ENCODE measurements at regions not wholly inside any gene's neighbourhood (a gene's known extent, or its start where the extent isn't known, plus 50 kb on each side); places are given as distances from the start of the nearest gene placed in this dataset.
"Not testable (repeated sequence)": the region's sequence is repeated elsewhere in the genome, so short reads cannot be mapped to it uniquely, and the experiment has no call there.

- Histone ChIP-seq H3F3A (ENCODE audit: low read depth) (no peaks in the 10 kb centered on the region), H3K36me3 (ENCODE audit: insufficient read depth, low read length) (no peaks in the 10 kb centered on the region), H3K9ac (ENCODE audit: low read depth, low read length, poor library complexity, severe bottlenecking) (no peak overlapping the region), H3K9me3 (ENCODE audit: insufficient read depth, low read depth, low read length) (no peaks in the 10 kb centered on the region), H3K27me3 (ENCODE audit: insufficient read depth, low read length, poor library complexity, severe bottlenecking) (no peaks in the 10 kb centered on the region), H3K4me2 (ENCODE audit: low read depth, low read length, poor library complexity, severe bottlenecking) (no peak overlapping the region), H2AFZ (ENCODE audit: low read length) (no peak overlapping the region), H3K4me1 (ENCODE audit: insufficient read depth, low read length, poor library complexity, severe bottlenecking) (no peaks in the 10 kb centered on the region), H4K20me1 (ENCODE audit: insufficient read depth, low read length, poor library complexity, severe bottlenecking) (no peaks in the 10 kb centered on the region), H3K9me2 (replicated peaks; ENCODE audit: low read depth, low read length) (no peaks in the 10 kb centered on the region), H3K4me3 (ENCODE audit: low read length, poor library complexity, severe bottlenecking) (no peak overlapping the region), H3K79me2 (ENCODE audit: insufficient read depth, low read length) (no peaks in the 10 kb centered on the region)
- TF ChIP-seq EZH2phosphoT487 (IDR thresholded peaks at IDR 0.05; ENCODE audit: borderline replicate concordance) (no peak), CTCF (conservative IDR thresholded peaks at IDR 0.05; ENCODE audit: low read length) (no peak)
Measured at GRCh38 chr6:28673787-28674671, 148.3 kb downstream of the GPX5 start.

- no peaks in the 10 kb centered on the region for H4K20me1 ChIP-seq (ENCODE audit: insufficient read depth, low read length, poor library complexity, severe bottlenecking)
- no peak overlapping the region for H3K4me2 ChIP-seq (ENCODE audit: low read depth, low read length, poor library complexity, severe bottlenecking)
- no peak overlapping the region for H3K4me3 ChIP-seq (ENCODE audit: low read length, poor library complexity, severe bottlenecking)
- TF ChIP-seq EZH2phosphoT487 (IDR thresholded peaks at IDR 0.05; ENCODE audit: borderline replicate concordance) (no peak), CTCF (conservative IDR thresholded peaks at IDR 0.05; ENCODE audit: low read length) (no peak)
- H3K9me3 ChIP-seq (ENCODE audit: insufficient read depth, low read depth, low read length), result no peaks in the 10 kb centered on the region
- H3K36me3 ChIP-seq (ENCODE audit: insufficient read depth, low read length), result no peaks in the 10 kb centered on the region
- H3F3A ChIP-seq (ENCODE audit: low read depth), result no peaks in the 10 kb centered on the region
- no peaks in the 10 kb centered on the region for H3K79me2 ChIP-seq (ENCODE audit: insufficient read depth, low read length)
- no peaks in the 10 kb centered on the region for H3K9me2 ChIP-seq (replicated peaks; ENCODE audit: low read depth, low read length)
- H2AFZ ChIP-seq (ENCODE audit: low read length), result no peak overlapping the region
- H3K27me3 ChIP-seq (ENCODE audit: insufficient read depth, low read length, poor library complexity, severe bottlenecking), result no peaks in the 10 kb centered on the region
- no peaks in the 10 kb centered on the region for H3K4me1 ChIP-seq (ENCODE audit: insufficient read depth, low read length, poor library complexity, severe bottlenecking)
- no peak overlapping the region for H3K9ac ChIP-seq (ENCODE audit: low read depth, low read length, poor library complexity, severe bottlenecking)
Measured at GRCh38 chr6:28675600-28675999, 149.9 kb downstream of the GPX5 start.

- peak overlapping the region; percentile 86 for H3K4me2 ChIP-seq (ENCODE audit: low read depth, low read length, poor library complexity, severe bottlenecking)
- no peaks in the 10 kb centered on the region for H3K27me3 ChIP-seq (ENCODE audit: insufficient read depth, low read length, poor library complexity, severe bottlenecking)
- H2AFZ ChIP-seq (ENCODE audit: low read length), result peak overlapping the region; percentile 88
- peak overlapping the region; percentile 74 for H3K4me3 ChIP-seq (ENCODE audit: low read length, poor library complexity, severe bottlenecking)
- H3K9ac ChIP-seq (ENCODE audit: low read depth, low read length, poor library complexity, severe bottlenecking), result peak overlapping the region; percentile 56
- TF ChIP-seq EZH2phosphoT487 (IDR thresholded peaks at IDR 0.05; ENCODE audit: borderline replicate concordance) (no peak), CTCF (conservative IDR thresholded peaks at IDR 0.05; ENCODE audit: low read length) (no peak)
- no peaks in the 10 kb centered on the region for H3K9me3 ChIP-seq (ENCODE audit: insufficient read depth, low read depth, low read length)
- H3K79me2 ChIP-seq (ENCODE audit: insufficient read depth, low read length), result no peaks in the 10 kb centered on the region
- no peaks in the 10 kb centered on the region for H3K9me2 ChIP-seq (replicated peaks; ENCODE audit: low read depth, low read length)
- no peaks in the 10 kb centered on the region for H3K36me3 ChIP-seq (ENCODE audit: insufficient read depth, low read length)
- peaks cover 8% of the 10 kb centered on the region for H3K4me1 ChIP-seq (ENCODE audit: insufficient read depth, low read length, poor library complexity, severe bottlenecking)
- no peaks in the 10 kb centered on the region for H4K20me1 ChIP-seq (ENCODE audit: insufficient read depth, low read length, poor library complexity, severe bottlenecking)
- no peaks in the 10 kb centered on the region for H3F3A ChIP-seq (ENCODE audit: low read depth)
Measured at GRCh38 chr6:28682542-28682941, 156.9 kb downstream of the GPX5 start.

- peak overlapping the region; percentile 56 for H3K9ac ChIP-seq (ENCODE audit: low read depth, low read length, poor library complexity, severe bottlenecking)
- not testable (repeated sequence) for H3K4me1 ChIP-seq (ENCODE audit: insufficient read depth, low read length, poor library complexity, severe bottlenecking); H3K27me3 ChIP-seq (ENCODE audit: insufficient read depth, low read length, poor library complexity, severe bottlenecking); H3K9me2 ChIP-seq (replicated peaks; ENCODE audit: low read depth, low read length); H3F3A ChIP-seq (ENCODE audit: low read depth); H3K79me2 ChIP-seq (ENCODE audit: insufficient read depth, low read length); H3K9me3 ChIP-seq (ENCODE audit: insufficient read depth, low read depth, low read length); H4K20me1 ChIP-seq (ENCODE audit: insufficient read depth, low read length, poor library complexity, severe bottlenecking); H3K36me3 ChIP-seq (ENCODE audit: insufficient read depth, low read length)
- H3K4me3 ChIP-seq (ENCODE audit: low read length, poor library complexity, severe bottlenecking), result peak overlapping the region; percentile 74
- peak overlapping the region; percentile 86 for H3K4me2 ChIP-seq (ENCODE audit: low read depth, low read length, poor library complexity, severe bottlenecking)
- peak overlapping the region; percentile 88 for H2AFZ ChIP-seq (ENCODE audit: low read length)
Measured at GRCh38 chr6:28682956-28683685, 157.4 kb downstream of the GPX5 start.
